Upper lobe of right lung (tissue), 1 donor: ENCODE measurements at regions not wholly inside any gene's neighbourhood (a gene's known extent, or its start where the extent isn't known, plus 50 kb on each side); places are given as distances from the start of the nearest gene placed in this dataset.

ENCODE experiments used
- ATAC-seq: fragments of 200-7000 bp; cut with Tn5 transposase; one replicate; pipeline ENCODE4 v1.9.1; 2020; ENCODE audit warnings: mild to moderate bottlenecking, moderate library complexity
- DNase-seq: peaks from one replicate; pipeline ENCODE4 v3.0.0-alpha.2; 2020
- H3K27ac ChIP-seq: fragments of 200-600 bp; one replicate; pipeline ENCODE4 v1.8.0; 2022
- H3K27me3 ChIP-seq: fragments of 200-600 bp; one replicate; pipeline ENCODE4 v1.8.0; 2022; ENCODE audit warnings: mild to moderate bottlenecking
- H3K36me3 ChIP-seq: fragments of 200-600 bp; one replicate; pipeline ENCODE4 v1.8.0; 2022
- H3K4me1 ChIP-seq: fragments of 200-600 bp; one replicate; pipeline ENCODE4 v1.8.0; 2022
- H3K4me3 ChIP-seq: fragments of 200-600 bp; one replicate; pipeline ENCODE4 v1.8.0; 2022; ENCODE audit warnings: mild to moderate bottlenecking
- H3K9me3 ChIP-seq: fragments of 200-600 bp; one replicate; pipeline ENCODE4 v1.8.0; 2022
- intact Hi-C: fragments of 100-400 bp; cut with DNase I; formaldehyde crosslinking; loops from one replicate; pipeline ENCODE4 v1.11.0; 2022
- TF ChIP-seq, protein P1 (sequence below): fragments of 200-600 bp; IDR thresholded peaks from one replicate; pipeline ENCODE4 v1.8.0; 2022; ENCODE audit warnings: antibody characterized with exemption
- donor health status: DM: no; HTN: yes; CAD: no; lungs with severe emphysema.

DNA sequence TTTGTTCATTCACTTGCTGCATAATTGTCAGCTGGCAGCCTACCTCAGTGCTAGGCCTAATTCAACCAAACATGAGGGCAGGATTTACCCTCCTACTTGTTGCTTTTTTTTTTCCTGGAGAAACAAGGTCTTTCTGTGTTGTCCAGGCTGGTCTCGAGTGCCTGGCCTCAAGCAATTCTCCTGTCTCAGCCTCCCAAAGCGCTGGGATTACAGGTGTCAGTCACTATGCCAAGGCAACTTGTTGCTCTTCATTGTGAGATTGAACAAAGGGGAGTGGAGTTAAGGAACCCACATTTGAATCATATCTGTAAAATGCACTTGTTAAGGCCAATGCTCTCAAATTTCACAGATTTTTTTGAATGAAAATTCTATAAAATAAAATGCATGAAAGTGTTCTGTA, 380.5 kb downstream of the TMEM161B start:
- intact Hi-C loops = no loop called here
- DNase-seq (no peak), ATAC-seq (no peak)
- TF ChIP-seq, protein P1, sequence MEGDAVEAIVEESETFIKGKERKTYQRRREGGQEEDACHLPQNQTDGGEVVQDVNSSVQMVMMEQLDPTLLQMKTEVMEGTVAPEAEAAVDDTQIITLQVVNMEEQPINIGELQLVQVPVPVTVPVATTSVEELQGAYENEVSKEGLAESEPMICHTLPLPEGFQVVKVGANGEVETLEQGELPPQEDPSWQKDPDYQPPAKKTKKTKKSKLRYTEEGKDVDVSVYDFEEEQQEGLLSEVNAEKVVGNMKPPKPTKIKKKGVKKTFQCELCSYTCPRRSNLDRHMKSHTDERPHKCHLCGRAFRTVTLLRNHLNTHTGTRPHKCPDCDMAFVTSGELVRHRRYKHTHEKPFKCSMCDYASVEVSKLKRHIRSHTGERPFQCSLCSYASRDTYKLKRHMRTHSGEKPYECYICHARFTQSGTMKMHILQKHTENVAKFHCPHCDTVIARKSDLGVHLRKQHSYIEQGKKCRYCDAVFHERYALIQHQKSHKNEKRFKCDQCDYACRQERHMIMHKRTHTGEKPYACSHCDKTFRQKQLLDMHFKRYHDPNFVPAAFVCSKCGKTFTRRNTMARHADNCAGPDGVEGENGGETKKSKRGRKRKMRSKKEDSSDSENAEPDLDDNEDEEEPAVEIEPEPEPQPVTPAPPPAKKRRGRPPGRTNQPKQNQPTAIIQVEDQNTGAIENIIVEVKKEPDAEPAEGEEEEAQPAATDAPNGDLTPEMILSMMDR = no peak
- no peaks in the 10 kb centered on the region for H3K36me3 ChIP-seq
- H3K9me3 ChIP-seq = no peaks in the 10 kb centered on the region
- no peak overlapping the region for H3K4me3 ChIP-seq
- H3K27ac ChIP-seq = no peak overlapping the region
- H3K4me1 ChIP-seq = no peaks in the 10 kb centered on the region
- H3K27me3 ChIP-seq = no peaks in the 10 kb centered on the region

DNA sequence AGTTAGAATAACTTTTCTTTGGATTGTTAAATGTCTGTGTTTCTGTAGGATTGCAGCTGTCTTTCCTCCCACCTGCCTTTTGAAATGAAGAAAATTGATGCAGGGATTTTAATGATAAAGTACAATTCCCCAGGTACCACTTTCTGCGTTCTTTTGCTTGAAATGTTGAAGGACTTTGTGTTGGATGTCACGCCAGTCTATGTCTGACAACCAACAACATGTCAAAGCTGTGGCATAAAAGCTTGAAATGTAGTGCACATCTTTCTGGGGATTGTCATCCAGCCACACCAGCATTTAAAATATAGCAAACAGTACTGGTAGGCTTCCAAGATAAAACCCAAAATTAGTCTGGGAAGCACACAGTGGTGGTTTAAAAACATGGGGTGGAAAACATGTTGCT, 381.4 kb downstream of the TMEM161B start:
- Histone ChIP-seq H3K27me3 (no peaks in the 10 kb centered on the region), H3K4me1 (no peaks in the 10 kb centered on the region), H3K36me3 (no peaks in the 10 kb centered on the region), H3K27ac (no peak overlapping the region), H3K9me3 (no peaks in the 10 kb centered on the region), H3K4me3 (no peak overlapping the region)
- no peak for DNase-seq
- ATAC-seq = no peak
- intact Hi-C loops = no loop called here
- TF ChIP-seq, protein P1 = no peak

DNA sequence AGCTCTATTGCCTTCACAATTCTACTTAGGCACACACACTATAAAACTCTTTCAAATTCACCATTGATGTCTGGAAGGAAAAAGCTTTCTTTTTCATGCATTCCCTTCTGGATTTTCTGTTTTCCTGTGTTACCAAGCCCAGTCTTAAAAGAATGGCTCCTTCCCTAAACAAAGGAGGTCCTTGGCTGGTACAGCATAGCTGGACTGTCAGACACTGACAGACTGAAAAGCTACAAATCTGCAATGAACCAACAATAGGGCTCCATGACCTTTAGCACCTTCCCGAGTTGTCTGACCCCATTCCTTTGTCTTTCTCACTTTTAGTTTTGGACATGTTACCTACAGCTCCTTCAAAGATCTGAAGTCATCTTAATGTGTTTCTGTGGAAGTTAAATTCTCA, 382.5 kb downstream of the TMEM161B start:
- DNase-seq (no peak), ATAC-seq (no peak)
- TF ChIP-seq, protein P1 = no peak
- intact Hi-C loops = no loop called here
- Histone ChIP-seq H3K9me3 (peaks cover 5% of the 10 kb centered on the region), H3K27ac (no peak overlapping the region), H3K4me1 (no peaks in the 10 kb centered on the region), H3K27me3 (no peaks in the 10 kb centered on the region), H3K36me3 (no peaks in the 10 kb centered on the region), H3K4me3 (no peak overlapping the region)

DNA sequence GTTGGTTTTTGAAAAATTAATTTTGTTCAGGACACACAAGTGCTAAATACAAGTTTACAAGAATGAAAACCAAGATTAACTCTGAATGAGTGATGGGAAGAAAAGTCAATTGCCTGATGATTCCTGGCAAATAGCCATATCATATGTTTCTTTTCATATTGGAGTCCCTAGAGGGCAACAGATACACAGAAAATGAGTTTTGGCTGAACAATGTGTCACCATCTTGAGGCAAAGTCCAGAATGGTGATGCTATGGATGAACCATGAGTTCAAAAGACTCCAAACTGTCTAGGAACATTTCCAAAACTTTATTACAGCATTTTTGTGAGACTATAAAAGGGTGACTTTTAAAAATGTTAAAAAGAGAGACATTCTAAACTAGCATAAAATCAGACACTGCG, 382.9 kb downstream of the TMEM161B start:
- Histone ChIP-seq H3K27ac (no peak overlapping the region), H3K4me3 (no peak overlapping the region), H3K9me3 (peaks cover 6% of the 10 kb centered on the region), H3K4me1 (no peaks in the 10 kb centered on the region), H3K36me3 (no peaks in the 10 kb centered on the region), H3K27me3 (no peaks in the 10 kb centered on the region)
- TF ChIP-seq, protein P1 = no peak
- ATAC-seq (no peak), DNase-seq (no peak)
- intact Hi-C loops = no loop called here

DNA sequence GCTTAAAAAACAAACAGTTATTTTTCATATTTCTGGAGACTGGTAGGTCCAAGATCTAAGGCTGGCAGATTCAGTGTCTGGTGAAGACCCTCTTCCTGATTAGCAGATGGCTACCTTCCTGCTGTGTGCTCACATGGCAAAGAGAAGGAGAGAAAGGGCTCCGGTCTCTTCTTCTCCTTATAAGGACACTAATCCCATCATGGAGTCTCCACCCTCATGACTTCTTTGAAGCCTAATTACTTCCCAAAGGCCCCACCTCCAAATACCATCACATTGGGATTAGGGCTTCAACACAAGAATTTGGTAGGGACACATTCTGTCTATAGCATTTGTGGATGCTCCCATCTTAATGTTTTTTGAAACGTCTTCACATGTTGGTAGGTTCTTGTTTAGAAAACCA, 391.1 kb downstream of the TMEM161B start:
- Histone ChIP-seq H3K4me3 (no peak overlapping the region), H3K27ac (no peak overlapping the region), H3K27me3 (no peaks in the 10 kb centered on the region), H3K9me3 (peaks cover 6% of the 10 kb centered on the region), H3K36me3 (no peaks in the 10 kb centered on the region), H3K4me1 (no peaks in the 10 kb centered on the region)
- intact Hi-C loops = no loop called here
- no peak for DNase-seq
- TF ChIP-seq, protein P1 = no peak
- no peak for ATAC-seq

DNA sequence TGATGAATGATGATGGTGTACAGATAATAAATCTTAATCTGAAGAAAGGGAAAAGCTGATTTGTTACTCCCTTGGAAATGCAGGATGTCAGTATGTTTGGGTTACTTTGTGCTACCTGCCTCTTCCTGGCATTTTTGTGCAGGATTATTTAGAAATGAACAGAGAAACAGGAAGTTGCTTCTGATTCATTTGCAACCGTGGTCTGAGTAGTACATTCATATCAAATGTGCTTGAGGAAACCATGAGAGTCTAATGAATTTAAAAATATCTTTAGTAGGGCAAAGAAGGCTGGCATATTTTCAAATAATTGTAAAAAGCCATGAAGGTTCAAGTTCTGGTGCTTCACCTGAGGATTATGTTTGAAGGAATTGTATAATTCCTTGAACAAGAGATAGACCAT, 391.6 kb downstream of the TMEM161B start:
- H3K27ac ChIP-seq = no peak overlapping the region
- intact Hi-C loops = no loop called here
- no peaks in the 10 kb centered on the region for H3K27me3 ChIP-seq
- no peaks in the 10 kb centered on the region for H3K36me3 ChIP-seq
- H3K9me3 ChIP-seq = peaks cover 6% of the 10 kb centered on the region
- no peaks in the 10 kb centered on the region for H3K4me1 ChIP-seq
- H3K4me3 ChIP-seq = no peak overlapping the region
- ATAC-seq = no peak
- no peak for DNase-seq
- TF ChIP-seq, protein P1 = no peak
